HG02840 (cell line): ENCODE measurements at regions not wholly inside any gene's neighbourhood (a gene's known extent, or its start where the extent isn't known, plus 50 kb on each side); places are given as distances from the start of the nearest gene placed in this dataset.
"Not testable (repeated sequence)": the region's sequence is repeated elsewhere in the genome, so short reads cannot be mapped to it uniquely, and the experiment has no call there.

ENCODE experiments used
- ATAC-seq: cut with Tn5 transposase; IDR thresholded peaks from one replicate; pipeline ENCODE4 v1.9.1; 2021; ENCODE audit warnings: mild to moderate bottlenecking, moderate library complexity, moderate number of reproducible peaks; ENCODE audit not compliant: unreplicated experiment, low FRiP score

GRCh38 chr9:30915451-30915850 is 1469.0 kb upstream of the ACO1 start:
- no peak for ATAC-seq

GRCh38 chr9:30925126-30925525 is 1459.3 kb upstream of the ACO1 start:
- ATAC-seq: no peak

- ATAC-seq: no peak
Measured at GRCh38 chr9:30925635-30926034, 1458.8 kb upstream of the ACO1 start.

GRCh38 chr9:30928045-30928444 is 1456.4 kb upstream of the ACO1 start:
- ATAC-seq: no peak

- no peak for ATAC-seq
Measured at GRCh38 chr9:30932226-30932625, 1452.2 kb upstream of the ACO1 start.

GRCh38 chr9:30935730-30936129 is 1448.7 kb upstream of the ACO1 start:
- ATAC-seq: no peak

- ATAC-seq: no peak
Measured at GRCh38 chr9:30937106-30937505, 1447.3 kb upstream of the ACO1 start.

- ATAC-seq: not testable (repeated sequence)
Measured at GRCh38 chr9:30942852-30943251, 1441.6 kb upstream of the ACO1 start.

GRCh38 chr9:30943446-30944224 is 1440.8 kb upstream of the ACO1 start:
- no peak for ATAC-seq

- ATAC-seq: no peak
Measured at GRCh38 chr9:30944225-30944569, 1440.2 kb upstream of the ACO1 start.

- no peak for ATAC-seq
Measured at GRCh38 chr9:30944741-30945280, 1439.6 kb upstream of the ACO1 start.

GRCh38 chr9:30964332-30964731 is 1420.1 kb upstream of the ACO1 start:
- ATAC-seq: no peak

- no peak for ATAC-seq
Measured at GRCh38 chr9:30967476-30967875, 1417.0 kb upstream of the ACO1 start.

- no peak for ATAC-seq
Measured at GRCh38 chr9:30970186-30970585, 1414.3 kb upstream of the ACO1 start.

- no peak for ATAC-seq
Measured at GRCh38 chr9:30970812-30971211, 1413.6 kb upstream of the ACO1 start.

GRCh38 chr9:30972654-30973053 is 1411.8 kb upstream of the ACO1 start:
- ATAC-seq: no peak

GRCh38 chr9:30977965-30978364 is 1406.5 kb upstream of the ACO1 start:
- no peak for ATAC-seq

GRCh38 chr9:30982301-30982700 is 1402.1 kb upstream of the ACO1 start:
- no peak for ATAC-seq

- ATAC-seq: no peak
Measured at GRCh38 chr9:30995956-30996738, 1388.3 kb upstream of the ACO1 start.

GRCh38 chr9:30996761-30997160 is 1387.7 kb upstream of the ACO1 start:
- no peak for ATAC-seq

- no peak for ATAC-seq
Measured at GRCh38 chr9:30997291-30997690, 1387.2 kb upstream of the ACO1 start.
